Daoy (cell line): ENCODE measurements at regions not wholly inside any gene's neighbourhood (a gene's known extent, or its start where the extent isn't known, plus 50 kb on each side); places are given as distances from the start of the nearest gene placed in this dataset.
"Not testable (repeated sequence)": the region's sequence is repeated elsewhere in the genome, so short reads cannot be mapped to it uniquely, and the experiment has no call there.

Experiments used
- DNase-seq: peaks from one replicate; pipeline ENCODE4 v3.0.0-alpha.2; 2015; ENCODE audit warnings: low read depth

DNA sequence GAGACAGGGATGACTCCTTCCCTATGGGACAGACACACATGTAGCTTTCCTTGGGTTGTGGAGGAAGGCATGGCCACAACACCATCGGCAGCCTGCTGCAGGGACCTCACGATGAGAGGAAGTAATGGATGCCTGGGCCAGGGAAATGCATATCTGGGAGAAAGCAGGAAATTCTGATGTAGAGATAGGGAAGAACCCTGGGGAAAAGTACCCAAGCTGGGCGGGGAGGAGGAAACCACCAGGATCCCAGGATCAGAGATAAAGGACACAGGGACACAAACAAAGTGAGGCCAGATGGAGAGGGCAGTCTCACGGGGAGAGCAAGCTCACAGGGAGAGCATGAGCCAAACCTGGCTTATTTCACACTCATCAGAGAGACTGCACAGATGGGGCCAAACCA is 294.7 kb upstream of the TEKT4 start:
- peak; percentile 5 for DNase-seq

DNA sequence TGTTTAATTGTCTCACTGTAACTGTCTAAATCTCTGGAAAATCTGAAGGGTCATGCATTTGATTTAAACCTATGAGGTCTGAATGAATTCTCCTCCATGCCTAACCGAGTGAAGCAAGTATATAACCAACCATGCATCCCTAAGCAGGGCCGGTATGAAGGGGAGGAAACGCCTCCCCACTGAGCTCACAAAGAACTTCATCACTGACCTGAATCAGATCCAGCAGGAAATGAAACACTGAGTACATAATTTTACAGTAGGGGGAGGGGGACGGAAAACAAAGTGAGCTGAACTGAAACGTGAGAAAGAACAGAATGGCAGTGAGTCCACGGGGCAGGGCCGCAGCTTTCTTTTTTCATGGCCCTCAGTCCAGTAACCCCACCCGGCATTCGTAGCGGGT is 294.1 kb upstream of the TEKT4 start:
- DNase-seq: peak; percentile 72

DNA sequence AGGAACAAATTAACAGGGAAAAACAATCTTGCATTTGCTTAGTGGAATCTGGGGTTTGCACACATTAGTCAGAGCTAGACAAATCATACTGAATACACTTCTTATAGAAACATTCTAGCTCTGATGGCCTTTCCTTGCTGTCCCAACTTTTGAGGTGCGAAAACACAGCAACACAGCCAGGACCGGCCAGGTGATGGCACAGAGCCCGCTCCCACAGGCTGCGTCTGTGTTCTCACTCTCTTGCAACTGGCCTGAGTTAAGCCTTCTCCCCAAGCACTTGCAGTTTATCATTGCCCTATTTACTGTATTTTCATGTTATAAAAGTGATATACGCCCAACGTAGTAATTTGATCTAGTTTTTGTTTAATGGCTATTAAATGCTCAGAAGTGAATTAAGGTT is 292.0 kb upstream of the TEKT4 start:
- DNase-seq: not testable (repeated sequence)

DNA sequence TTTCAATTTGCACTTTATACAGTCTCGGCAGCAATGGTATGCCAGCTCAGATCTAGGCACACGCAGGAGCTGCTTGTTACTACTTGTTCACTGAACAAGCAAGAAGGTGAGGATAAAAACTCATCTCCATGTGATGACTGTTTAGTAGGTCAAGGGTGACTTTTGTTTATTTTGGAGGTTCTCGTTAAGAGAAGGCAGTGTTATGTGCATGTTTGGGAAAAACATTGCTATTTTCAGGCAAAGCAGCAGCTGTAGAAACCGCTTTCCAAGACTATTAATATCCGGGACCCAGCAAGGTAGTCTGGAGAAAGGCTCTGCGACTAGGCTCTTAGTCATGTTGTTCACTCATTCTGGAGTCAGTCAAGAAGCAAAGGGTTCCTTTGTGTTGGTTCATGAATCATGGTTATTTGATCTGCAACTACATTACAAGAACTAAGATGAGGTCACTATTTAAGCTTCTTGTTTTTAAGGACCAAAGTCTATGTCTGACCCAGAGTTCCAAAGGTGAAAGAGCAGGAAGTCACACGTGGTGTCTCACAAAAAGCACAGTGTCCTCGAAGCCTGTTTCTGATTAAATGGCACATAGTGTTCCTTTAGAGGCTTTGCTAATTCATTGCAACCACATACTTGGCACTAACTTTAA is 288.0 kb upstream of the TEKT4 start:
- DNase-seq: peak; percentile 11

DNA sequence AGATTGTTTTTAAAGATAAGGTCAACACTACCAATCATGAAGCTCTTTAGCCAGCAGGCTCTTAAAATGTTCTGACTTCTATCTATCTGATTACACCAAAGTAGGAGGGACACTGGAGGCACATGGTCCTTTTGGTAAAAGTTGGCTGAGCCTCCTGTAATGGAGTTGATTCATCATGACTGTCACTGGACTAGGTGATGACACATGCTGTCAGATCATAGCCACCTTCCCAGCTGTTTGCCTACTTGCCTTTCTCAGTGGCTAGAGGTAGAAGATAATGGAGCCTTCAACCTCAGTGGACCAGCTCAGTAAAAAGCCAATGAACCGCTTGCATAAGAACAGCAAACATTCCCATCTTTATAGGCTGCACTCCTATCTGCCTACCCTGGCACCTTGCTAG is 286.7 kb upstream of the TEKT4 start:
- not testable (repeated sequence) for DNase-seq

DNA sequence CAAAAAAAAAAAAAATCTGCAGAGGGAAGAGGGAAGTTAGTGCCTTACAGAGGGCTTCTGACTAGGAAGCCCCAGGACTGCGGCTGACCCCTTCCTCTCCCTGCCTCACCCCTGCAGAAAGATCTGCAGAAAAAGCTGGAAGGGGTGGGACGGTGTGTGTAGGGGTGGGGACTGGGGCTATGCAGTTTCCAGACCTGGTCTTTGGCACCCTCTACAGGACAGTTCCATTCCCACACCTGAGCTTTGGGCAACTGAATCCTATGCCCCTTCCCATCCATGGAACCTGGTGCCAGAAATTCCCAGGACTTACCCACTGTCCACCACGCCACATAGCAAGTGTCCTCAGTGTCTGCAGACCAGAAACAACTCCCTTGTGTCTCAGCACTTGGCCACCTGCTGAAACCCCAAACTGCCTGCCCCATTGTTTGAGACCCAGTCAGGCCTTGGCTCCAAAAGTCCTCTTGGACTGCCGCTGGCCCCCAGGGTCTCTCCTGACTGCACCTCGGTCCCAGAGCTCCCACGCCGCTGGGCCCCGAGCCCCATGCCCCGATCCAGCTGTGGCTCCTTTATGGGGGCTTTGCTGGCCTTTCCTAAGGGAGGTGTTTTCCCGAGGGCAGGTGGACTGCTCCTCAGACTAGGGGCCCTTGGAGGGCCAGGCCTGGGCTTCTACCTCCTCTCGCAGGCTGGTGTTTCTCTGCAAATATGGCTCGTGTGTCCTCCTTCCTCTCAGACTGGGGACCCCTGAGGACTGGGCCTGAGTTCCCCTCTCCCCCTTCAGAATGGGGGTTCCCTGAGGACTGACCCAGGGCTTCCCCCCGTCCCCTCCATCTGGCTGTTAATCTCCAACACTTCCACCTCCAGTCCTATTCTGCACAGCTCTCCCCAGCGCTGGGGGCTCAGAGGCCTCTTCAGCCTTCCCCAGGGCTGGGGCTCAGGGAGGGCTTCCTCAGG is 284.9 kb upstream of the TEKT4 start:
- DNase-seq: peak; percentile 33

DNA sequence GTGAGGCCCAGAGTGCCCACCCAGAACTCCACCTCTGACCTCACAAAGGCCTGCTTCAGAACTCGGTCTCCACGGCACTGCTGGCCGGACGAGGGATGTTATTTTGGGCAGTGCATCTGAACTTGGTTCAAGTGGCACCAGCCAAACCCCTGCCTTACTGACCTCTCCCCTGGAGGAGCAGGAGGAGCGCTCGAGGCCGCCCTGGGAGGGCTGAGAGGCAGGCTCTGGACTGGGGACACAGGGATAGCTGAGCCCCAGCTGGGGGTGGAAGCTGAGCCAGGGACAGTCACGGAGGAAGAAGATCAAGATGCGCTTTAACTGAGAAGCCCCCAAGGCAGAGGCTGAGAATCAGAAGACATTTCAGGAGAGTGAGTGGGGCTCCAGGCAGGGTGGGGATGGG is 284.2 kb upstream of the TEKT4 start:
- DNase-seq: not testable (repeated sequence)

DNA sequence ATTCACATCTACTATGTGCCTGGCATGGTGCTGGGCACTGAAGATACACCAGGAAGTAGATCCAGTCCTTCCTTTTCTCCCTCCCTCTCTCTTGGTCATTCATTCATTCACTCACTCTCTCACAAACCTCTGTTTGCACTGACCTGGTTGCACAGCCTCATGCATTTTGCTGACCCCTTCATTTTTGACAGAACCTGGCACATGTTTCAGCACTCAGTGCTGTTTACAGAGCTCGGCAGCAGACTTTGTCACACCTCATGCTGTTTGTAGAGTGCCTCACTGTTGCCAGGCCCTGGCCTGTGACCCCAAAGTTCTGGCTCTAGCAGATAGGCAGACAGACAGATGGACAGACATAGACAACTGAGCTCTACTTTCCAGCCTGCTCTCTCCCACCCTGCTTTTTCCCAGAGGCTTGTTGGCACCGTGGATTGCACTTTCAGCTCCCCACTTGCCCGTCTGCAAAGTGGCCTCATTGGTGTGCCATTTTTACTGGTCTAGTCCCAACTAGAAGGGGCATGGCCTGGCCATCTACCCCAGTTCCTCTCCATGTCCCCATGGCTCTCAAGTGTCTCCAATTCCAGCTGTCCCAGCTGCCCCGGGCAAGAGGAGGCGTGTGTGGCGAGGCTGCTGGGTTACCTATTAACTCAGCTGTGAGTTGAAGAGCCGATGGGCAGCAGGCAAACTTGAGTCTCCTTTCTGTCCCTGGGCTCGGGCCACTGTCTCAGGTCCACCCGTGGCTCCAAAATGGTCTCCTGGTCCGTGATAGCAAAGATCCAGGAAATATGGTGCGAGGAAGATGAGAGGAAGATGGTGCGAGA is 277.0 kb upstream of the TEKT4 start:
- not testable (repeated sequence) for DNase-seq

DNA sequence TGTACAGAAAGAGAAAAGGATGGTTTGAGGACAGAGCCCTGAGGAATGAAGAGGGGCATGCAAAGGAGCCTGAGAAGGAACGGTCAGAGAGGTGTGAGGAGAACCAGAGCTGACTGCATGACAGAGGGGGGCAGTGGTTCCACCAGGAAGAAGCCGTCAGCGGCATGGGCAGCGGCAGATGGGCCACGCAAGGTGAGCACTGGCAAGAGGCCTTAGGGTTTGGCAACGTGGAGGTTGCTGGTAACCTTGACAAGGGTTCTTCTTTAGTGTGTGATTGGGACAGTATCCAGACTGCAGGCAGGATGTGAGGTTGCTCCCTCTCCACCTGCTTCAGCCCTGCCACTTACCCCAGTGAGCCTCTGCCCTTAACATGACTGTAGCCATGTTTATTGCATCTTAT is 275.3 kb upstream of the TEKT4 start:
- not testable (repeated sequence) for DNase-seq

DNA sequence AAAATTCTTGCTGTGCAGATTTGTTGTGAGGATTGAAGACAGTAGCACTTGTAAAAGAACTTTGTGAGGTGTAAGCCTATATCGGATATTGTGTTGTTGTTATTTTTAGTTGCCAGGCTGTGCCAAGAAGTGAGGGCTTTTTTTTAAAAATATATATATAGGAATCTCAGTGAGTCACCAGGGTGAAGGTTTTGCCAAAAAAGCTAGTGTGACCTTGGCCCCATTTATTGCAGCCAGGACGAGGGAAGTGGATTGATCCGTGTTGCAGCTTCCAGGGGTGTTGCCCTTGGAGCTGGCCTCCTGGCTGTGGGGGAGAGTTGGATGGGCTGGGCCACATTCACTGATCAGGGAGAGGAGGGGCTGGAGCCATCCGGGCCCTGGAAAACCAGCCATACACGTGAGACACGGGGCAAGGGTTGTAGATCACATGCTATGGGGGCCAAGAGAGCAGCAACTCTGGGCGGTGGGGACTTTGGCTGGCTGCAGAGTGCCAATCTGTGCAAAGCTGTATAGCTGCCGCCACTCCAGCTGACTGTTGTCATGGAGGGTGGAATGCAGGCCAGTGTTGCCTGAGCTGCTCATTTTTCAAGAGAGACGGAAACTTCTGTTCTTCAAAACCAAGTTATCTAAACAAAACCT is 273.0 kb upstream of the TEKT4 start:
- DNase-seq: not testable (repeated sequence)

DNA sequence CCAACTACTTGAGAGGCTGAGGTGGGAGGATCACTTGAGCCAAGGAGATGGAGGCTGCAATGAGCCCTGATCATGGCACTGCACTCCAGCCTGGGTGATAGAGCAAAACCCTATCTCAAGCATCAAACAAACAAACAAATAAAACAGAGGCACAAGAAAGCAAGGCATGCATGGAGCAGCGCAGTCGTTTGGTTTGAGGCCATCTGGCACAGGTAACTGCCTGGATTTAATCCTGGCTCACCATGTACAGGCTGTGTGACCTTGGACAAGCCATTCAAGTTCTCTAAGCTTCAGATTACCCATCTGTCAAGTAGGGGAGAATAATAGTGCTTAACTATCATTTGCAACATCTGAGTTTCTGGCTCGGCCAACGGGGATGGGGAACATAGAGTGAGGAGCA is 270.3 kb upstream of the TEKT4 start:
- DNase-seq: not testable (repeated sequence)

DNA sequence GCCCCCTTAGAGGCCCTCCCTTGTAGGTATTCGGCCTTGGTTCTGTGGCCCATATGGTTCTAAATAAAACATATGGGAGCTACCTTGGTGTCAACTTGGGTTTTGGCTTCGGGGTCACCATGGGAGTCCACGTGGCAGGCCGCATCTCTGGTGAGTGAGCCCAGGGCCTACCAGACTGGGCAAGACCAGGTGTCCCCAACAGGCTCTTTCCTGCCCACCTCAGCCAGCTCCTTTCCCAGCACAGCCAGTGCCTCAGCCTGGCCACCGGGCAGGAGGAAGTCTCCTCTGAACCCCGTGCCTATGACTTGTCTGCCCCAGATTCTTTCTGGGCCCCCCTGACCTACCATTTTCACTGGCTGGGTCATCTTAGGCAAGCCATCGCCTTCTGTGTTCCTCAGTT is 268.8 kb upstream of the TEKT4 start:
- no peak for DNase-seq

DNA sequence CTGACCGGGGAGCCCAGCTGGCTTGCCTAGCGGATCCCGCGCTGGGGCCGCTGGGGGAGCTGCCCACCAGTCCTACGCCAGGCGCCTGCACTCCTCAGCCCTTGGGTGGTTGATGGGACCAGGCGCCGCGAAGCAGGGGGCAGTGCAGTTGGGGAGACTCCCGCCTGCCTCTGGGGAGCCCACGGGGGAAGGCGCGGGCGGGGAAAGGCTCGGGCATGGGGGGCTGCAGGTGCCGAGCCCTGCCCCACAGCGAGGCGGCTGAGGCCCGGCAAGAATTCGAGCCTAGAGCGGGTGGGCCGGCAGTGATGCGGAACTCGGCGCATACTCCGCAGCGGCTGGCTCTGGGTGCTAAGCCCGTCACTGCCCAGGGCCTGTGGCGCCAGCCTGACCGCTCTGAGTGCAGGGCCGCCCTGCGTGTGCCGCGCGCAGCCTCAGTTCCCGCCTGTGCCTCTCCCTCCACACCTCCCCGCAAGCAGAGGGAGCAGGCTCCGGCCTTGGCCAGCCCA is 249.1 kb upstream of the TEKT4 start:
- DNase-seq: peak; percentile 21

DNA sequence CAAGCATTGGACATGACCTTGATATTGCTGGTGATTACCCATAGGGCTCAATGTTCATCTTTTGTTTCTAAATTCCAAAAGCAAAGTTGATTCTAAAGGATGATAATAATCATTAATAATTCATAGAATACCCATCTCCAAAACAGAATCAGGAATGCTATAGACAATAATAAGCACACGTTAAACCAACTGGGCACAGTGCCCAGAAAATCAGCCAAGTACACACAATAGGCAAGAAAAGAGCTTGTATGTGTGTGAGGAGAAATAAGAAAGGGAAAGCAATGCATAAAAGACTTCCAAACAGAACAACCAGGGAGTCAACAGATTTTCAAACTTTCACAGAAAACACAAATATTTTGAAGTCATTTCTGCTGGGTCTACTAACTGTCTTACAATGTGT is 242.3 kb upstream of the TEKT4 start:
- not testable (repeated sequence) for DNase-seq

DNA sequence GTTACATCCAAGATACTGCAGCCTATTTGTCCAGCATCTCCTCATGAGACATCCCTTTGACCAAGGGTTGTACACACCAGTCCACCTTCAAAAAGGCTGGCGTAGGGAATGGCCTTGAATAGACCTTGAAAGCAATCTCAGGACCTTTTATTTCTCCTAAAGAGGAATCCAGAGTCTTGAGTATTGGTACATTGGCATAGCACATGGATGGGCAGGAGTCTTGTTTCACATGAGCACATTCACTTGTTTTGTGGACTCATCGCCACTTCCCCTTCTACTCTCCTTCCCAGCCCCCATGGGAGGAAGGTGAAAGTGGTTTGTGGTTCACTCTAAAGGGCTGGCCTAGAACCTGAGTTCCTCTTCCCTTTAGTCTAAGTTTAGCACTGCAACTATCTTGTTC is 229.8 kb upstream of the TEKT4 start:
- not testable (repeated sequence) for DNase-seq

DNA sequence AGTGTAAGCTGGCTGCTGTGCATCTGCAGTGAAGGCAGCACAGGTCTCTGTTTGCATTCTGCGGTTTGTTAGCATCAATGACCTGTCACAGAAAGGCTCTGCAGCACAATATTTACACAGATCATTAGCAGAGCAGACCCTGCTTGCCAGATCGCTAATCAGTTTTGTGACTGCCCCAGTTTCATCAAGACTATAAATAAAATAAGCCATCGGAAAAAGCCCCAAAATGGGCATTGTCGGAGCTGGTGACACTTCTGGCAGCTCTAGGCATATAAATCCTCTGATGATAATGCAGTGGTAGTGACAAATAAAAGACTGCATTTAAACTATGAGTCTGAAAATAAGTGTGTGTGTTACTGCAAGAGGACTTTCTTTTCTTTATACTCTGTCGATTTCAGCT is 219.1 kb upstream of the TEKT4 start:
- not testable (repeated sequence) for DNase-seq

DNA sequence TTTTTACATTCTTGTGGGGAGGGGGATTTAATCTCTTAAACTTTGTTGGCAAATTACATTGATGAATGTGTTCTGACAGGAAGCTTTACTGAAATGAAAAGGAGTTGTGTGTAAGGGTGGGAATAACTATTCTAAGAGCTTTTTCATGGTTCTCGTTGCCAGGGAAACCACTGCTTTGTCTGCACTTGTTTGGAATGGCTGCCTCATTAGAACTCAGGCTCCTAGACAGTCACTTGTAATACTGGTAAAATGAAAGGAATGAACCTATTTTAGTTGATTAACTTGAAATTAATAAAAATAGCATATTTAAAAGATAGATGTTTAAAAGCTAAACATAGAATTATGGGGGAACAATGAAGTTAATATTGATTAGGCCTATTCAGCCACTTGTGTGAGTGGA is 201.4 kb upstream of the TEKT4 start:
- not testable (repeated sequence) for DNase-seq

DNA sequence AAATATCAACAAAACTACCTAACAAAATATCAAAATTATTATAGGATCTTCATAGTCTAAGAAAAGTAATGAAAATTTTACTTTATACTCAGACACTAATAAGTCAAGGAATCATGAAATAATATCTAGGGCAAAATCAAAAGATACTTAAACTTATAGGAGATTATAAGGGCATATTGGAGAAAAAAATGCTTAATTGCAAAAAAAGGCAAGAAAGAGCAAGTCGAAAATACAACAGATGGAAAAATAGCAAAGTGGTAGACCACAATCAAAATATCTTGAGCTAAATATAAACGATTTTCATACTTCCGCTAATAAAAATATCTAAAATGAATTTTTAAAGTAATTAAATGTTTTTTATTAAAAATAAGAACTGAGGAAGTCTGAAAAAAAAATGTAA is 177.0 kb upstream of the TEKT4 start:
- DNase-seq: not testable (repeated sequence)

DNA sequence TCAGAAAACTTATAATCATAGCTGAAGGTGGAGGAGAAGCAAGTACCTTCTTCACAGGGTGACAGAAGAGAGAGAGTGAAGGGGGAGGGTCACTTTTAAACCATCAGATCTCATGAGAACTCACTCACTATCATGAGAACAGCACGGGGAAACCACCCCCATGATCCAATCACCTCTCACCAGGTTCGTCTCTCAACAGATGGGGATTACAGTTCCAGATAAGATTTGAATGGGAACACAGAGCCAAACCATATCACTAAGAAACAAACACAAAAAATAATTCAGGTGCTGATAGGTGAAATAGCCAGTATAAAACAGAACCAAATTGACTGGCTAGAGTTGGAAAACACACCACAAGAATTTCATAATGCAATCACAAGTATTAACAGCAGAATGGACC is 162.2 kb upstream of the TEKT4 start:
- not testable (repeated sequence) for DNase-seq

DNA sequence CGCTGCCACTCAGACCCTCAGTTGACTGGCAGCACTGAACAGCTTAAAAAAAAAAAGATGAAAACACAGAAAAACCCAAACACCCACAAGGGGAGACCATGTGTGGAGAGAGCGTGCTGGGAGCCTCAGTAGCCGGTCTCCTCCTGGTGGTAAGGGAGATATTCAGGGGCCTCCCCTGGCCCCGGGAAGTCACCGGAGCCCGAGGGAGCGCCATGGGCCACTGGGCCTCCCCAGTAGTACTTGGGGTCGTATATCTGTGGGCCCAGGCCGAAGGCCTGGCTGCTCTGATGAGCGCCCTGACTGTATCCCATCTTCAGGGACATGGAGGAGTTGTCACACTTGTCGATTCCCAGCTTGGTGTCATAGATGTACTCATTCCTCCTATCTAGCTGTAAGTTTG is 145.7 kb upstream of the TEKT4 start:
- DNase-seq: no peak

DNA sequence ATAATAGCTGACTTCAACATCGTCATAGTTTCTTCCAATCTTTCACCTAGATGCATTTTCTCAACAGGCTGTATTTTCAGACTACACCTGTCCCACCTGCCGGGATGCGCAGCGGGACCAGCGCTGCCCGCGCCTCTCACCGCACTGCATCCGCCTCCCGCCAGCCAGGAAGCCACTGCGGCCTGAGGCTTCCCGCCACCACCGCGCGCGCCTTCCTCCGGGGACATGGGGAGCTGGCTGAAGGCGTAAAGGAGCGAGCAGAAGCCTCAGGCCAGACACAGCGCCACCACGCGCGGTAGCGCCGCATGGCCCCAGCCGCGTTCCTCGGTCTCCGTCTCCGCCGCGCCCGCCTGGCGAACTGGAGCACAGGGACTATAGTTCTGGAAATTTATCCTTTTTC is 135.7 kb upstream of the TEKT4 start:
- DNase-seq: not testable (repeated sequence)
